ENCODE measurements at regions not wholly inside any gene's neighbourhood (a gene's known extent, or its start where the extent isn't known, plus 50 kb on each side); places are given as distances from the start of the nearest gene placed in this dataset.

- no peak for DNase-seq (ENCODE audit: low read depth in 2 of 2)
These were observed 232.4 kb downstream of the NFKBIZ start for GRCh38 chr3:102081572-102082289.

GRCh38 chr3:102083473-102083872, 234.2 kb downstream of the NFKBIZ start:
- DNase-seq (ENCODE audit: low read depth in 2 of 2): no peak

GRCh38 chr3:102084006-102084405, 234.7 kb downstream of the NFKBIZ start:
- DNase-seq (ENCODE audit: low read depth in 2 of 2): no peak

- no peak for DNase-seq (ENCODE audit: low read depth in 2 of 2)
These were observed 235.4 kb downstream of the NFKBIZ start for GRCh38 chr3:102084704-102085103.

GRCh38 chr3:102085431-102086176, 236.3 kb downstream of the NFKBIZ start:
- DNase-seq (ENCODE audit: low read depth in 2 of 2): peak in 1 of 2 donors; percentile 22

- no peak for DNase-seq (ENCODE audit: low read depth in 2 of 2)
These were observed 237.9 kb downstream of the NFKBIZ start for GRCh38 chr3:102087236-102087635.

- no peak for DNase-seq (ENCODE audit: low read depth in 2 of 2)
These were observed 239.9 kb downstream of the NFKBIZ start for GRCh38 chr3:102089239-102089638.

- no peak for DNase-seq (ENCODE audit: low read depth in 2 of 2)
These were observed 240.8 kb downstream of the NFKBIZ start for GRCh38 chr3:102089904-102090720.

- no peak for DNase-seq (ENCODE audit: low read depth in 2 of 2)
These were observed 241.4 kb downstream of the NFKBIZ start for GRCh38 chr3:102090721-102091045.

- DNase-seq (ENCODE audit: low read depth in 2 of 2): no peak
These were observed 242.0 kb downstream of the NFKBIZ start for GRCh38 chr3:102091358-102091757.

- no peak for DNase-seq (ENCODE audit: low read depth in 2 of 2)
These were observed 243.5 kb downstream of the NFKBIZ start for GRCh38 chr3:102092617-102093466.

- DNase-seq (ENCODE audit: low read depth in 2 of 2): no peak
These were observed 245.2 kb downstream of the NFKBIZ start for GRCh38 chr3:102094506-102094905.

GRCh38 chr3:102095383-102095782, 246.1 kb downstream of the NFKBIZ start:
- DNase-seq (ENCODE audit: low read depth in 2 of 2): no peak

GRCh38 chr3:102096066-102096465, 246.8 kb downstream of the NFKBIZ start:
- DNase-seq (ENCODE audit: low read depth in 2 of 2): no peak

- DNase-seq (ENCODE audit: low read depth in 2 of 2): no peak
These were observed 249.0 kb downstream of the NFKBIZ start for GRCh38 chr3:102098130-102098885.

GRCh38 chr3:102099913-102100312, 250.6 kb downstream of the NFKBIZ start:
- DNase-seq (ENCODE audit: low read depth in 2 of 2): no peak

GRCh38 chr3:102102394-102102793, 253.1 kb downstream of the NFKBIZ start:
- no peak for DNase-seq (ENCODE audit: low read depth in 2 of 2)

GRCh38 chr3:102104033-102104432, 254.7 kb downstream of the NFKBIZ start:
- no peak for DNase-seq (ENCODE audit: low read depth in 2 of 2)

- DNase-seq (ENCODE audit: low read depth in 2 of 2): no peak
These were observed 255.9 kb downstream of the NFKBIZ start for GRCh38 chr3:102105193-102105592.

- DNase-seq (ENCODE audit: low read depth in 2 of 2): no peak
These were observed 257.2 kb downstream of the NFKBIZ start for GRCh38 chr3:102106416-102107097.

Measured in stimulated activated CD4-positive, alpha-beta T cell treated with anti-CD3 and anti-CD28 coated beads, Interleukin-15, amount 100 ng/mL, for 48 hours (primary cell).